Astrocyte (in vitro differentiated cells and primary cell): ENCODE measurements at regions not wholly inside any gene's neighbourhood (a gene's known extent, or its start where the extent isn't known, plus 50 kb on each side); places are given as distances from the start of the nearest gene placed in this dataset.

Experiments used
- DNase-seq: peaks from one replicate; pipeline ENCODE4 v3.0.0-alpha.2; 2010; ENCODE audit warnings: low read depth
- FAIRE-seq: peaks from 2 replicates; lab custom pipeline; 2011; peaks lifted over from hg19 to GRCh38; lab: Jason Lieb, UNC
- H2AFZ ChIP-seq: 2 replicates; pipeline ENCODE4 v1.6.0; 2012; ENCODE audit warnings: low read depth, low read length, inconsistent platforms
- H3K27ac ChIP-seq: 2 replicates; pipeline ENCODE4 v1.5.1; 2011; ENCODE audit warnings: low read depth, low read length, inconsistent platforms
- H3K27me3 ChIP-seq: 2 replicates; pipeline ENCODE4 v1.6.0; 2011; ENCODE audit warnings: low read length, inconsistent platforms; ENCODE audit not compliant: insufficient read depth
- H3K36me3 ChIP-seq: 2 replicates; pipeline ENCODE4 v1.5.1; 2011; ENCODE audit warnings: low read length, inconsistent platforms; ENCODE audit not compliant: insufficient read depth
- H3K4me1 ChIP-seq: 2 replicates; pipeline ENCODE4 v1.5.1; 2011; ENCODE audit warnings: low read length, inconsistent platforms; ENCODE audit not compliant: insufficient read depth
- H3K4me2 ChIP-seq: 2 replicates; pipeline ENCODE4 v1.6.0; 2012; ENCODE audit warnings: low read length, inconsistent platforms
- H3K4me3 ChIP-seq: 2 replicates; pipeline ENCODE4 v1.5.1; 2011; ENCODE audit warnings: low read depth, mild to moderate bottlenecking, low read length, inconsistent platforms; ENCODE audit not compliant: insufficient read depth
- H3K79me2 ChIP-seq: 2 replicates; pipeline ENCODE4 v1.6.0; 2012; ENCODE audit warnings: mild to moderate bottlenecking, low read length, inconsistent platforms; ENCODE audit not compliant: insufficient read depth
- H3K9ac ChIP-seq: 2 replicates; pipeline ENCODE4 v1.6.0; 2012; ENCODE audit warnings: mild to moderate bottlenecking, low read length, inconsistent platforms
- H3K9me3 ChIP-seq: 2 replicates; pipeline ENCODE4 v1.5.1; 2012; ENCODE audit warnings: low read depth, mild to moderate bottlenecking, low read length, inconsistent platforms; ENCODE audit not compliant: insufficient read depth
- H4K20me1 ChIP-seq: 2 replicates; pipeline ENCODE4 v1.6.0; 2012; ENCODE audit warnings: low read length, inconsistent platforms; ENCODE audit not compliant: insufficient read depth
- H3K27ac Mint-ChIP-seq: one replicate; pipeline ENCODE4 v1.8.0; 2021; ENCODE audit warnings: mild to moderate bottlenecking, mixed read lengths; ENCODE audit not compliant: unreplicated experiment
- H3K27me3 Mint-ChIP-seq: one replicate; pipeline ENCODE4 v1.8.0; 2021; ENCODE audit warnings: low read depth, mixed read lengths; ENCODE audit not compliant: unreplicated experiment
- H3K36me3 Mint-ChIP-seq: one replicate; pipeline ENCODE4 v1.8.0; 2021; ENCODE audit warnings: low read depth, mixed read lengths; ENCODE audit not compliant: unreplicated experiment
- H3K4me1 Mint-ChIP-seq: one replicate; pipeline ENCODE4 v1.8.0; 2021; ENCODE audit warnings: low read depth, mixed read lengths; ENCODE audit not compliant: unreplicated experiment
- H3K4me3 Mint-ChIP-seq: one replicate; pipeline ENCODE4 v1.8.0; 2021; ENCODE audit warnings: mild to moderate bottlenecking, moderate library complexity, mixed read lengths; ENCODE audit not compliant: unreplicated experiment
- H3K9me3 Mint-ChIP-seq: one replicate; pipeline ENCODE4 v1.8.0; 2021; ENCODE audit warnings: mild to moderate bottlenecking, mixed read lengths; ENCODE audit not compliant: unreplicated experiment
- CTCF ChIP-seq: IDR thresholded peaks from 2 replicates; pipeline ENCODE4 v1.5.1; 2011; ENCODE audit warnings: low read depth, mild to moderate bottlenecking, inconsistent platforms, low read length, moderate library complexity; ENCODE audit not compliant: insufficient read depth
- EZH2 ChIP-seq: IDR thresholded peaks from 2 replicates; pipeline ENCODE4 v1.6.1; 2012; ENCODE audit warnings: mild to moderate bottlenecking, low read length, inconsistent platforms; ENCODE audit not compliant: insufficient read depth

- Mint-ChIP-seq H3K4me1 (no peaks in the 10 kb centered on the region), H3K36me3 (no peaks in the 10 kb centered on the region), H3K27ac (no peak overlapping the region), H3K4me3 (no peak overlapping the region), H3K9me3 (peaks cover 3% of the 10 kb centered on the region), H3K27me3 (no peaks in the 10 kb centered on the region)
- Histone ChIP-seq H3K27me3 (peaks cover 3% of the 10 kb centered on the region), H3K9me3 (no peaks in the 10 kb centered on the region), H3K36me3 (no peaks in the 10 kb centered on the region), H3K9ac (no peak overlapping the region), H2AFZ (no peak overlapping the region), H3K4me2 (no peak overlapping the region), H3K79me2 (no peaks in the 10 kb centered on the region), H3K27ac (no peak overlapping the region), H3K4me3 (no peak overlapping the region), H4K20me1 (no peaks in the 10 kb centered on the region), H3K4me1 (no peaks in the 10 kb centered on the region)
- FAIRE-seq (no peak), DNase-seq (no peak)
- TF ChIP-seq CTCF (no peak), EZH2 (no peak)
Observed at GRCh38 chr5:61949679-61950435, 356.1 kb upstream of the KIF2A start.

- Mint-ChIP-seq H3K27ac (no peak overlapping the region), H3K4me1 (no peaks in the 10 kb centered on the region), H3K27me3 (no peaks in the 10 kb centered on the region)
Observed at GRCh38 chr5:61951295-61951694, 354.7 kb upstream of the KIF2A start.

More at GRCh38 chr5:61951295-61951694, 354.7 kb upstream of the KIF2A start:
- no peaks in the 10 kb centered on the region for H3K9me3 ChIP-seq
- FAIRE-seq (no peak), DNase-seq (no peak)
- H4K20me1 ChIP-seq = no peaks in the 10 kb centered on the region
- H3K36me3 ChIP-seq = no peaks in the 10 kb centered on the region
- no peaks in the 10 kb centered on the region for H3K4me1 ChIP-seq
- H3K4me2 ChIP-seq = no peak overlapping the region
- H3K36me3 Mint-ChIP-seq = no peaks in the 10 kb centered on the region
- peaks cover 3% of the 10 kb centered on the region for H3K27me3 ChIP-seq
- H2AFZ ChIP-seq = no peak overlapping the region
- peaks cover 3% of the 10 kb centered on the region for H3K9me3 Mint-ChIP-seq
- no peaks in the 10 kb centered on the region for H3K79me2 ChIP-seq
- H3K9ac ChIP-seq = no peak overlapping the region
- TF ChIP-seq CTCF (no peak), EZH2 (no peak)
- no peak overlapping the region for H3K4me3 ChIP-seq
- H3K27ac ChIP-seq = no peak overlapping the region
- H3K4me3 Mint-ChIP-seq = no peak overlapping the region
